Astrocyte (in vitro differentiated cells and primary cell): ENCODE measurements at regions not wholly inside any gene's neighbourhood (a gene's known extent, or its start where the extent isn't known, plus 50 kb on each side); places are given as distances from the start of the nearest gene placed in this dataset.

Experiments used
- DNase-seq: peaks from one replicate; pipeline ENCODE4 v3.0.0-alpha.2; 2010; ENCODE audit warnings: low read depth
- FAIRE-seq: peaks from 2 replicates; lab custom pipeline; 2011; peaks lifted over from hg19 to GRCh38; lab: Jason Lieb, UNC
- H2AFZ ChIP-seq: 2 replicates; pipeline ENCODE4 v1.6.0; 2012; ENCODE audit warnings: low read depth, low read length, inconsistent platforms
- H3K27ac ChIP-seq: 2 replicates; pipeline ENCODE4 v1.5.1; 2011; ENCODE audit warnings: low read depth, low read length, inconsistent platforms
- H3K27me3 ChIP-seq: 2 replicates; pipeline ENCODE4 v1.6.0; 2011; ENCODE audit warnings: low read length, inconsistent platforms; ENCODE audit not compliant: insufficient read depth
- H3K36me3 ChIP-seq: 2 replicates; pipeline ENCODE4 v1.5.1; 2011; ENCODE audit warnings: low read length, inconsistent platforms; ENCODE audit not compliant: insufficient read depth
- H3K4me1 ChIP-seq: 2 replicates; pipeline ENCODE4 v1.5.1; 2011; ENCODE audit warnings: low read length, inconsistent platforms; ENCODE audit not compliant: insufficient read depth
- H3K4me2 ChIP-seq: 2 replicates; pipeline ENCODE4 v1.6.0; 2012; ENCODE audit warnings: low read length, inconsistent platforms
- H3K4me3 ChIP-seq: 2 replicates; pipeline ENCODE4 v1.5.1; 2011; ENCODE audit warnings: low read depth, mild to moderate bottlenecking, low read length, inconsistent platforms; ENCODE audit not compliant: insufficient read depth
- H3K79me2 ChIP-seq: 2 replicates; pipeline ENCODE4 v1.6.0; 2012; ENCODE audit warnings: mild to moderate bottlenecking, low read length, inconsistent platforms; ENCODE audit not compliant: insufficient read depth
- H3K9ac ChIP-seq: 2 replicates; pipeline ENCODE4 v1.6.0; 2012; ENCODE audit warnings: mild to moderate bottlenecking, low read length, inconsistent platforms
- H3K9me3 ChIP-seq: 2 replicates; pipeline ENCODE4 v1.5.1; 2012; ENCODE audit warnings: low read depth, mild to moderate bottlenecking, low read length, inconsistent platforms; ENCODE audit not compliant: insufficient read depth
- H4K20me1 ChIP-seq: 2 replicates; pipeline ENCODE4 v1.6.0; 2012; ENCODE audit warnings: low read length, inconsistent platforms; ENCODE audit not compliant: insufficient read depth
- H3K27ac Mint-ChIP-seq: one replicate; pipeline ENCODE4 v1.8.0; 2021; ENCODE audit warnings: mild to moderate bottlenecking, mixed read lengths; ENCODE audit not compliant: unreplicated experiment
- H3K27me3 Mint-ChIP-seq: one replicate; pipeline ENCODE4 v1.8.0; 2021; ENCODE audit warnings: low read depth, mixed read lengths; ENCODE audit not compliant: unreplicated experiment
- H3K36me3 Mint-ChIP-seq: one replicate; pipeline ENCODE4 v1.8.0; 2021; ENCODE audit warnings: low read depth, mixed read lengths; ENCODE audit not compliant: unreplicated experiment
- H3K4me1 Mint-ChIP-seq: one replicate; pipeline ENCODE4 v1.8.0; 2021; ENCODE audit warnings: low read depth, mixed read lengths; ENCODE audit not compliant: unreplicated experiment
- H3K4me3 Mint-ChIP-seq: one replicate; pipeline ENCODE4 v1.8.0; 2021; ENCODE audit warnings: mild to moderate bottlenecking, moderate library complexity, mixed read lengths; ENCODE audit not compliant: unreplicated experiment
- H3K9me3 Mint-ChIP-seq: one replicate; pipeline ENCODE4 v1.8.0; 2021; ENCODE audit warnings: mild to moderate bottlenecking, mixed read lengths; ENCODE audit not compliant: unreplicated experiment
- EZH2 ChIP-seq: IDR thresholded peaks from 2 replicates; pipeline ENCODE4 v1.6.1; 2012; ENCODE audit warnings: mild to moderate bottlenecking, low read length, inconsistent platforms; ENCODE audit not compliant: insufficient read depth
- TF ChIP-seq, protein P1 (sequence below): IDR thresholded peaks from 2 replicates; pipeline ENCODE4 v1.5.1; 2011; ENCODE audit warnings: low read depth, mild to moderate bottlenecking, inconsistent platforms, low read length, moderate library complexity; ENCODE audit not compliant: insufficient read depth

DNA sequence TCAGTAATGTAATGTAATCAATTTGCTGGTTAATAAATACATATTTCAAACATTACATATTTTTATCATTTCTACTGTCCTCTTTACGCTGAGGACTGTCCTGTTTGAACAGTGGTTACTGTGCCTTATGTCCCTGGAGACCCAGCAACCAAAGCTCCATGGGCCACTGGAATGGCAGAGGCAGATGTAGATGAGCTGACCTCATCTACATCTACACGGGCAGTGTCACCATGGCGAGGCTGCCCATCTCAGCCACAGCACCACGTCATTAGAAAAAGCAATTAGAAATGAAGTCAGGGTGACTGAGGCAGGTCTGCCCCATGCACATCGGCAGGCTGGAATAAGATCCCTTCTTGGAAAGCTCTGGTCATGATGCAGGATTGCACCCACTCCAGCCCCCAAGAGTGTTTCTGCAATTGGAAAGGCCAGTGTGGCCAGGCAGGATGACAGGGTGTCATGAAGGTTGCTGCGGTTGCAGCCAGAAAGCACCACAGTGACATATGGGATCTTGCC lies 237.5 kb downstream of the NDUFA10 start:
- Mint-ChIP-seq H3K27me3 (peaks cover 21% of the 10 kb centered on the region), H3K4me1 (no peaks in the 10 kb centered on the region), H3K9me3 (peaks cover 5% of the 10 kb centered on the region), H3K27ac (no peak overlapping the region), H3K4me3 (no peak overlapping the region), H3K36me3 (no peaks in the 10 kb centered on the region)
- no peaks in the 10 kb centered on the region for H3K79me2 ChIP-seq
- H3K4me2 ChIP-seq, result no peak overlapping the region
- no peaks in the 10 kb centered on the region for H3K36me3 ChIP-seq
- peaks cover 3% of the 10 kb centered on the region for H3K27me3 ChIP-seq
- no peak overlapping the region for H3K4me3 ChIP-seq
- FAIRE-seq (no peak), DNase-seq (no peak)
- H3K9ac ChIP-seq, result no peak overlapping the region
- H2AFZ ChIP-seq, result no peak overlapping the region
- no peaks in the 10 kb centered on the region for H4K20me1 ChIP-seq
- H3K4me1 ChIP-seq, result no peaks in the 10 kb centered on the region
- H3K9me3 ChIP-seq, result no peaks in the 10 kb centered on the region
- TF ChIP-seq, protein P1, sequence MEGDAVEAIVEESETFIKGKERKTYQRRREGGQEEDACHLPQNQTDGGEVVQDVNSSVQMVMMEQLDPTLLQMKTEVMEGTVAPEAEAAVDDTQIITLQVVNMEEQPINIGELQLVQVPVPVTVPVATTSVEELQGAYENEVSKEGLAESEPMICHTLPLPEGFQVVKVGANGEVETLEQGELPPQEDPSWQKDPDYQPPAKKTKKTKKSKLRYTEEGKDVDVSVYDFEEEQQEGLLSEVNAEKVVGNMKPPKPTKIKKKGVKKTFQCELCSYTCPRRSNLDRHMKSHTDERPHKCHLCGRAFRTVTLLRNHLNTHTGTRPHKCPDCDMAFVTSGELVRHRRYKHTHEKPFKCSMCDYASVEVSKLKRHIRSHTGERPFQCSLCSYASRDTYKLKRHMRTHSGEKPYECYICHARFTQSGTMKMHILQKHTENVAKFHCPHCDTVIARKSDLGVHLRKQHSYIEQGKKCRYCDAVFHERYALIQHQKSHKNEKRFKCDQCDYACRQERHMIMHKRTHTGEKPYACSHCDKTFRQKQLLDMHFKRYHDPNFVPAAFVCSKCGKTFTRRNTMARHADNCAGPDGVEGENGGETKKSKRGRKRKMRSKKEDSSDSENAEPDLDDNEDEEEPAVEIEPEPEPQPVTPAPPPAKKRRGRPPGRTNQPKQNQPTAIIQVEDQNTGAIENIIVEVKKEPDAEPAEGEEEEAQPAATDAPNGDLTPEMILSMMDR, result no peak
- no peak for TF ChIP-seq EZH2
- no peak overlapping the region for H3K27ac ChIP-seq

DNA sequence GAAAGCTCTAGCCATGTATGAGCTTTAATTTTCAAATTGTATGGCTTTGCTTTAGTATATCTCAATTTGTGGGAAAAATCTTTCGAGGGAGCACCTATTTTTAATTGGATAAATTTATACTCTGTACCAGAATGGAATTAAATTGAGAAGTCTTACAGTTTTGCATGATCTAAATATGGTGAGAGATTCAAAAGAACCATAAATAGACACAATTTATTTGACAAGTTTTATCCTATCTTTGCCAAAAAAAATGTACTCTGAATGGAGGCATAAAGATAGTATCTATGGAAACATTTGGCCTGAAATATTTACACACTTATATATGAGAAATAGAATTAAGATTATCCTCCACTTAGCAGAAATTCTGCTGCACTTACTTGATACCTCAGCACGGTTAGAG lies 238.4 kb downstream of the NDUFA10 start:
- no peaks in the 10 kb centered on the region for H3K36me3 ChIP-seq
- H2AFZ ChIP-seq, result no peak overlapping the region
- Mint-ChIP-seq H3K27ac (no peak overlapping the region), H3K9me3 (peaks cover 5% of the 10 kb centered on the region), H3K36me3 (no peaks in the 10 kb centered on the region), H3K4me1 (no peaks in the 10 kb centered on the region), H3K27me3 (peaks cover 24% of the 10 kb centered on the region), H3K4me3 (no peak overlapping the region)
- H3K4me2 ChIP-seq, result no peak overlapping the region
- H3K79me2 ChIP-seq, result no peaks in the 10 kb centered on the region
- H3K27ac ChIP-seq, result no peak overlapping the region
- H3K9me3 ChIP-seq, result no peaks in the 10 kb centered on the region
- H3K4me3 ChIP-seq, result no peak overlapping the region
- peaks cover 3% of the 10 kb centered on the region for H3K27me3 ChIP-seq
- no peak for TF ChIP-seq EZH2
- TF ChIP-seq, protein P1, result no peak
- no peaks in the 10 kb centered on the region for H3K4me1 ChIP-seq
- DNase-seq (no peak), FAIRE-seq (no peak)
- no peak overlapping the region for H3K9ac ChIP-seq
- no peaks in the 10 kb centered on the region for H4K20me1 ChIP-seq

DNA sequence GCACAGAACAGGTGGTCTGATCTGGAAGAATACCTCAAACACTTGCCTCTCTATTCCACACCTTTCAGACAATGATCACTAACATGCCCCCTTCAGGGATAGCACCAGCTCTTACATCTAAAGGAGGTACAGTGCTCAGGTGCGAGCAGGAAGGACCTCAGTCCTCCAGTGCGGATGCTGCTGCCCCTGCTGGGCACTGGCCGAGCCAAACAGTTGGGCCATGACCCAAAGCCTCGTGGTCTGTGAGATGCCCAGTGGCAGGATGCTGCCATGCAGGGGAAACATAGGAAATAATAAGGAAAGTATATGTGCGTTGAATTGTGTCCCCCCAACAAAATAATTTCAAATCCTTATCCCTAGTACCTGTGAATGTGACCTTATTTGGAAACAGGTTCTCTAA lies 243.7 kb downstream of the NDUFA10 start:
- Histone ChIP-seq H3K4me1 (no peaks in the 10 kb centered on the region), H2AFZ (no peak overlapping the region), H3K4me3 (no peak overlapping the region), H3K4me2 (no peak overlapping the region), H3K9me3 (peaks cover 7% of the 10 kb centered on the region), H3K27ac (no peak overlapping the region), H4K20me1 (no peaks in the 10 kb centered on the region), H3K79me2 (no peaks in the 10 kb centered on the region), H3K9ac (no peak overlapping the region), H3K27me3 (no peaks in the 10 kb centered on the region), H3K36me3 (no peaks in the 10 kb centered on the region)
- Mint-ChIP-seq H3K27me3 (peaks cover 39% of the 10 kb centered on the region), H3K36me3 (peaks cover 4% of the 10 kb centered on the region), H3K4me1 (no peaks in the 10 kb centered on the region), H3K4me3 (no peak overlapping the region), H3K9me3 (peaks cover 8% of the 10 kb centered on the region), H3K27ac (no peak overlapping the region)
- FAIRE-seq (no peak), DNase-seq (no peak)
- TF ChIP-seq, protein P1, result no peak
- TF ChIP-seq EZH2, result no peak
